ENCODE measurements at regions not wholly inside any gene's neighbourhood (a gene's known extent, or its start where the extent isn't known, plus 50 kb on each side); places are given as distances from the start of the nearest gene placed in this dataset.

- Histone ChIP-seq H3K9me3 (ENCODE audit: control insufficient read depth, insufficient read depth, low read length) (no peaks in the 10 kb centered on the region), H3K27me3 (ENCODE audit: control insufficient read depth, insufficient read depth, low read length) (no peaks in the 10 kb centered on the region), H3K27ac (ENCODE audit: low read depth, low read length) (no peak overlapping the region), H3K36me3 (ENCODE audit: control insufficient read depth, insufficient read depth, low read length) (no peaks in the 10 kb centered on the region), H3K4me3 (ENCODE audit: low read depth, low read length) (no peak overlapping the region), H3K4me1 (ENCODE audit: control insufficient read depth, insufficient read depth, low read length) (peaks cover 4% of the 10 kb centered on the region)
- WGBS (ENCODE audit: insufficient coverage), result 17% methylated on average over 1 of the region's 4 CpGs
- peak in 1 of 6 donors; percentile 52 for DNase-seq (ENCODE audit: low read depth in 4 of 6, low spot score in 6 of 6)
Observed at GRCh38 chr13:26908126-26908525, 147.5 kb upstream of the GPR12 start.

GRCh38 chr13:26899202-26899601, 138.6 kb upstream of the GPR12 start:
- Histone ChIP-seq H3K4me3 (ENCODE audit: low read depth, low read length) (no peak overlapping the region), H3K27me3 (ENCODE audit: control insufficient read depth, insufficient read depth, low read length) (no peaks in the 10 kb centered on the region), H3K27ac (ENCODE audit: low read depth, low read length) (no peak overlapping the region), H3K9me3 (ENCODE audit: control insufficient read depth, insufficient read depth, low read length) (no peaks in the 10 kb centered on the region), H3K4me1 (ENCODE audit: control insufficient read depth, insufficient read depth, low read length) (peaks cover 6% of the 10 kb centered on the region), H3K36me3 (ENCODE audit: control insufficient read depth, insufficient read depth, low read length) (no peaks in the 10 kb centered on the region)
- DNase-seq (ENCODE audit: low read depth in 4 of 6, low spot score in 6 of 6), result peak in 2 of 6 donors; percentile 48 to 67
- 69% methylated on average over 4 of the region's 5 CpGs for WGBS (ENCODE audit: insufficient coverage)

GRCh38 chr13:26897706-26898550, 137.3 kb upstream of the GPR12 start:
- no peaks in the 10 kb centered on the region for H3K9me3 ChIP-seq (ENCODE audit: control insufficient read depth, insufficient read depth, low read length)
- 79% methylated on average over 15 of the region's 23 CpGs for WGBS (ENCODE audit: insufficient coverage)
- H3K27me3 ChIP-seq (ENCODE audit: control insufficient read depth, insufficient read depth, low read length), result no peaks in the 10 kb centered on the region
- peak in 1 of 6 donors; percentile 64 for DNase-seq (ENCODE audit: low read depth in 4 of 6, low spot score in 6 of 6)
- H3K4me3 ChIP-seq (ENCODE audit: low read depth, low read length), result no peak overlapping the region
- peaks cover 6% of the 10 kb centered on the region for H3K4me1 ChIP-seq (ENCODE audit: control insufficient read depth, insufficient read depth, low read length)
- H3K27ac ChIP-seq (ENCODE audit: low read depth, low read length), result no peak overlapping the region
- no peaks in the 10 kb centered on the region for H3K36me3 ChIP-seq (ENCODE audit: control insufficient read depth, insufficient read depth, low read length)

GRCh38 chr13:26896986-26897668, 136.5 kb upstream of the GPR12 start:
- Histone ChIP-seq H3K4me1 (ENCODE audit: control insufficient read depth, insufficient read depth, low read length) (peaks cover 6% of the 10 kb centered on the region), H3K27me3 (ENCODE audit: control insufficient read depth, insufficient read depth, low read length) (no peaks in the 10 kb centered on the region), H3K36me3 (ENCODE audit: control insufficient read depth, insufficient read depth, low read length) (no peaks in the 10 kb centered on the region), H3K27ac (ENCODE audit: low read depth, low read length) (no peak overlapping the region), H3K4me3 (ENCODE audit: low read depth, low read length) (no peak overlapping the region), H3K9me3 (ENCODE audit: control insufficient read depth, insufficient read depth, low read length) (no peaks in the 10 kb centered on the region)
- WGBS (ENCODE audit: insufficient coverage), result 57% methylated on average over 2 of the region's 4 CpGs
- no peak for DNase-seq (ENCODE audit: low read depth in 4 of 6, low spot score in 6 of 6)

GRCh38 chr13:26895808-26896466, 135.4 kb upstream of the GPR12 start:
- Histone ChIP-seq H3K27me3 (ENCODE audit: control insufficient read depth, insufficient read depth, low read length) (no peaks in the 10 kb centered on the region), H3K4me1 (ENCODE audit: control insufficient read depth, insufficient read depth, low read length) (peaks cover 6% of the 10 kb centered on the region), H3K9me3 (ENCODE audit: control insufficient read depth, insufficient read depth, low read length) (no peaks in the 10 kb centered on the region), H3K4me3 (ENCODE audit: low read depth, low read length) (no peak overlapping the region), H3K36me3 (ENCODE audit: control insufficient read depth, insufficient read depth, low read length) (no peaks in the 10 kb centered on the region), H3K27ac (ENCODE audit: low read depth, low read length) (no peak overlapping the region)
- DNase-seq (ENCODE audit: low read depth in 4 of 6, low spot score in 6 of 6), result no peak
- WGBS (ENCODE audit: insufficient coverage), result 58% methylated on average over 9 of the region's 15 CpGs

GRCh38 chr13:26895081-26895807, 134.7 kb upstream of the GPR12 start:
- no peak overlapping the region for H3K27ac ChIP-seq (ENCODE audit: low read depth, low read length)
- H3K9me3 ChIP-seq (ENCODE audit: control insufficient read depth, insufficient read depth, low read length), result no peaks in the 10 kb centered on the region
- H3K4me3 ChIP-seq (ENCODE audit: low read depth, low read length), result no peak overlapping the region
- H3K36me3 ChIP-seq (ENCODE audit: control insufficient read depth, insufficient read depth, low read length), result no peaks in the 10 kb centered on the region
- 43% methylated on average over 21 of the region's 24 CpGs for WGBS (ENCODE audit: insufficient coverage)
- no peak for DNase-seq (ENCODE audit: low read depth in 4 of 6, low spot score in 6 of 6)
- no peaks in the 10 kb centered on the region for H3K27me3 ChIP-seq (ENCODE audit: control insufficient read depth, insufficient read depth, low read length)
- H3K4me1 ChIP-seq (ENCODE audit: control insufficient read depth, insufficient read depth, low read length), result peaks cover 6% of the 10 kb centered on the region

- H3K4me3 ChIP-seq (ENCODE audit: low read depth, low read length), result no peak overlapping the region
- H3K27ac ChIP-seq (ENCODE audit: low read depth, low read length), result no peak overlapping the region
- no peaks in the 10 kb centered on the region for H3K36me3 ChIP-seq (ENCODE audit: control insufficient read depth, insufficient read depth, low read length)
- no peaks in the 10 kb centered on the region for H3K4me1 ChIP-seq (ENCODE audit: control insufficient read depth, insufficient read depth, low read length)
- no peak for DNase-seq (ENCODE audit: low read depth in 4 of 6, low spot score in 6 of 6)
- H3K9me3 ChIP-seq (ENCODE audit: control insufficient read depth, insufficient read depth, low read length), result no peaks in the 10 kb centered on the region
- 93% methylated on average over 7 of the region's 7 CpGs for WGBS (ENCODE audit: insufficient coverage)
- peaks cover 2% of the 10 kb centered on the region for H3K27me3 ChIP-seq (ENCODE audit: control insufficient read depth, insufficient read depth, low read length)
Observed at GRCh38 chr13:26888632-26889031, 128.0 kb upstream of the GPR12 start.

GRCh38 chr13:26887594-26887993, 127.0 kb upstream of the GPR12 start:
- H3K9me3 ChIP-seq (ENCODE audit: control insufficient read depth, insufficient read depth, low read length), result no peaks in the 10 kb centered on the region
- no peak overlapping the region for H3K4me3 ChIP-seq (ENCODE audit: low read depth, low read length)
- H3K27ac ChIP-seq (ENCODE audit: low read depth, low read length), result no peak overlapping the region
- no peak for DNase-seq (ENCODE audit: low read depth in 4 of 6, low spot score in 6 of 6)
- H3K36me3 ChIP-seq (ENCODE audit: control insufficient read depth, insufficient read depth, low read length), result no peaks in the 10 kb centered on the region
- peaks cover 2% of the 10 kb centered on the region for H3K27me3 ChIP-seq (ENCODE audit: control insufficient read depth, insufficient read depth, low read length)
- no peaks in the 10 kb centered on the region for H3K4me1 ChIP-seq (ENCODE audit: control insufficient read depth, insufficient read depth, low read length)
- 94% methylated on average over 2 of the region's 3 CpGs for WGBS (ENCODE audit: insufficient coverage)

GRCh38 chr13:26883613-26884257, 123.1 kb upstream of the GPR12 start:
- peaks cover 2% of the 10 kb centered on the region for H3K27me3 ChIP-seq (ENCODE audit: control insufficient read depth, insufficient read depth, low read length)
- no peak overlapping the region for H3K4me3 ChIP-seq (ENCODE audit: low read depth, low read length)
- H3K36me3 ChIP-seq (ENCODE audit: control insufficient read depth, insufficient read depth, low read length), result no peaks in the 10 kb centered on the region
- H3K27ac ChIP-seq (ENCODE audit: low read depth, low read length), result no peak overlapping the region
- H3K4me1 ChIP-seq (ENCODE audit: control insufficient read depth, insufficient read depth, low read length), result peaks cover 6% of the 10 kb centered on the region
- DNase-seq (ENCODE audit: low read depth in 4 of 6, low spot score in 6 of 6), result no peak
- no peaks in the 10 kb centered on the region for H3K9me3 ChIP-seq (ENCODE audit: control insufficient read depth, insufficient read depth, low read length)
- WGBS (ENCODE audit: insufficient coverage), result no CpG with 5 or more reads among the region's 3 CpGs

Data from spinal cord (tissue), 9 donors.